HL-60 (cell line): ENCODE measurements at regions not wholly inside any gene's neighbourhood (a gene's known extent, or its start where the extent isn't known, plus 50 kb on each side); places are given as distances from the start of the nearest gene placed in this dataset.

Experiments used
- CTCF ChIP-seq: IDR thresholded peaks from one replicate; pipeline ENCODE4 v1.5.1; 2011; ENCODE audit warnings: low read length, control low read depth, inconsistent platforms; ENCODE audit not compliant: insufficient read depth
- GABPA ChIP-seq: IDR thresholded peaks from 2 replicates; pipeline ENCODE4 v1.6.1; 2012; ENCODE audit warnings: low read depth
- POLR2AphosphoS5 ChIP-seq: IDR thresholded peaks from 2 replicates; pipeline ENCODE4 v1.6.1; 2012; ENCODE audit warnings: low read depth
- REST ChIP-seq: IDR thresholded peaks from 2 replicates; pipeline ENCODE4 v1.6.1; 2012; ENCODE audit warnings: low read depth; ENCODE audit not compliant: insufficient replicate concordance
- SPI1 ChIP-seq: IDR thresholded peaks from 2 replicates; pipeline ENCODE4 v1.6.1; 2012; ENCODE audit warnings: low read depth, mild to moderate bottlenecking, borderline replicate concordance

- TF ChIP-seq CTCF (no peak), REST (no peak), POLR2AphosphoS5 (no peak), GABPA (no peak), SPI1 (no peak)
Observed at GRCh38 chr5:168137265-168137664, 154.2 kb upstream of the WWC1 start.
